K562 (cell line): ENCODE measurements at regions not wholly inside any gene's neighbourhood (a gene's known extent, or its start where the extent isn't known, plus 50 kb on each side); places are given as distances from the start of the nearest gene placed in this dataset.

ENCODE experiments used
- ATAC-seq: fragments of 200-7000 bp; cut with Tn5 transposase; 3 replicates; pipeline ENCODE4 v1.9.1; 2020; ENCODE audit warnings: moderate library complexity
- BruUV-seq: library from RNA; stranded (reverse); fragments of 400-500 nt; replicated peaks from 2 replicates; lab custom pipeline; 2021; lab: Mats Ljungman, UMichigan
- CTCF ChIA-PET: fragments of 300-600 bp; formaldehyde crosslinking; extraction: SDS; loops from one replicate; lab custom pipeline; 2021; ENCODE audit warnings: low intra/inter-chr PET ratio; lab: Yijun Ruan, JAX
- POLR2A ChIA-PET: fragments of 300-600, 350-650 bp; sonication (Branson Sonifier 250); formaldehyde crosslinking; extraction: SDS; loops from one replicate; lab custom pipeline; 2021; ENCODE audit warnings: antibody characterized with exemption, inconsistent platforms; lab: Yijun Ruan, JAX
- DNase-seq, 4 experiments: peaks; one replicate each; pipeline versions ENCODE4 v3.0.0 to v3.0.0-alpha.2; 2011 to 2018; ENCODE audit warnings: low spot score in 3 of 4, mixed read lengths in 3 of 4; ENCODE audit errors: extremely low read depth in 1 of 4
- FAIRE-seq: peaks from 2 replicates; lab custom pipeline; 2011; peaks lifted over from hg19 to GRCh38; lab: Jason Lieb, UNC
- H2AFZ ChIP-seq: 2 replicates; pipeline ENCODE4 v1.6.0; 2011; ENCODE audit warnings: low read depth, low read length, control low read depth, inconsistent platforms
- H3K27ac ChIP-seq: fragments of 200-600 bp; 3 replicates; pipeline ENCODE4 v1.8.0; 2011; ENCODE audit warnings: low read depth, mild to moderate bottlenecking, control low read depth, inconsistent platforms, low read length, moderate library complexity, mixed read lengths; ENCODE audit errors: extremely low read depth
- H3K27me3 ChIP-seq, 2 experiments: fragments of 300-600 bp in 1 of 2; 2 replicates in 1 of 2; 3 replicates in 1 of 2; pipeline versions ENCODE4 v1.6.0 to v1.8.0; 2011; ENCODE audit warnings: inconsistent platforms in 2 of 2, low read length in 2 of 2, mild to moderate bottlenecking in 1 of 2, mixed read lengths in 1 of 2, moderate library complexity in 1 of 2; ENCODE audit not compliant: control insufficient read depth in 2 of 2, insufficient read depth in 2 of 2
- H3K36me3 ChIP-seq: fragments of 300-600 bp; 3 replicates; pipeline ENCODE4 v1.8.0; 2011; ENCODE audit warnings: mild to moderate bottlenecking, low read length, inconsistent platforms; ENCODE audit not compliant: control insufficient read depth, insufficient read depth
- H3K4me1 ChIP-seq, 2 experiments: fragments of 200-600 bp in 1 of 2; replicated peaks in 1 of 2; 2 replicates in 1 of 2; 3 replicates in 1 of 2; pipeline versions ENCODE4 v1.5.1 to v1.8.0; 2011; ENCODE audit warnings: inconsistent platforms in 2 of 2, low read length in 2 of 2, mild to moderate bottlenecking in 1 of 2, mixed read lengths in 1 of 2, moderate library complexity in 1 of 2; ENCODE audit not compliant: control insufficient read depth in 2 of 2, insufficient read depth in 2 of 2
- H3K4me2 ChIP-seq: 2 replicates; pipeline ENCODE4 v1.6.1; 2011; ENCODE audit warnings: low read length, control low read depth, inconsistent platforms, mixed read lengths; ENCODE audit not compliant: insufficient read depth
- H3K4me3 ChIP-seq: fragments of 200-600 bp; sonication (generic), shearing (Covaris generic); 2 replicates; pipeline ENCODE4 v1.5.1; 2016; ENCODE audit warnings: control low read depth, inconsistent platforms
- H3K79me2 ChIP-seq: fragments of 200-600 bp; 3 replicates; pipeline ENCODE4 v1.8.0; 2011; ENCODE audit warnings: low read length, inconsistent platforms; ENCODE audit not compliant: control insufficient read depth, insufficient read depth
- H3K9ac ChIP-seq, 2 experiments: 2 replicates each; pipeline versions ENCODE4 v1.6.0 to v1.6.1; 2011; ENCODE audit warnings: low read depth in 2 of 2, low read length in 2 of 2, control low read depth in 1 of 2, inconsistent platforms in 1 of 2, mild to moderate bottlenecking in 1 of 2, mixed read lengths in 1 of 2; ENCODE audit not compliant: insufficient read depth in 1 of 2
- H3K9me1 ChIP-seq: one replicate; pipeline ENCODE4 v1.6.0; 2011; ENCODE audit warnings: inconsistent platforms, mild to moderate bottlenecking, low read length, moderate library complexity; ENCODE audit not compliant: control insufficient read depth, insufficient read depth
- H3K9me3 ChIP-seq: replicated peaks from 2 replicates; pipeline ENCODE4 v1.5.1; 2011; ENCODE audit warnings: low read depth, low read length, inconsistent platforms; ENCODE audit not compliant: control insufficient read depth, insufficient read depth
- H4K20me1 ChIP-seq: replicated peaks from 2 replicates; pipeline ENCODE4 v1.6.1; 2011; ENCODE audit warnings: low read length, inconsistent platforms, mixed read lengths; ENCODE audit not compliant: control insufficient read depth, insufficient read depth
- C11orf30 ChIP-seq: fragments of 450-650 bp; IDR thresholded peaks from 2 replicates; pipeline ENCODE4 v1.6.1; 2016; ENCODE audit warnings: low read depth, mild to moderate bottlenecking
- CXXC5 ChIP-seq: fragments of 250-450 bp; sonication (Bioruptor Pico); IDR thresholded peaks from 2 replicates; pipeline ENCODE4 v1.8.0; 2022; ENCODE audit warnings: inconsistent platforms, mild to moderate bottlenecking, moderate library complexity
- KLF10 ChIP-seq: fragments of 250-450 bp; sonication (Bioruptor Pico); IDR thresholded peaks from 2 replicates; pipeline ENCODE4 v1.6.1; 2021; ENCODE audit warnings: matching md5 sums
- MAFF ChIP-seq: IDR thresholded peaks from 2 replicates; pipeline ENCODE4 v1.6.1; 2012; ENCODE audit warnings: low read length, improper control_type of control experiment
- MCM2 ChIP-seq: fragments of 450-650 bp; IDR thresholded peaks from 2 replicates; pipeline ENCODE4 v1.6.1; 2017; ENCODE audit warnings: low read depth, mild to moderate bottlenecking
- WGBS: fragments of 100-300 bp; shearing (Covaris generic); methylation state at CpG from one replicate; pipeline ENCODE4 v1.1.6; 2016; ENCODE audit warnings: low coverage, mixed read lengths; ENCODE audit not compliant: insufficient coverage; ENCODE audit errors: missing lambda C conversion rate; 5-methylcytosine and 5-hydroxymethylcytosine counted together
- in situ Hi-C: fragments of 300-500 bp; cut with MboI; formaldehyde crosslinking; loops from 4 replicates; pipeline ENCODE4 v1.15.0; 2018; ENCODE audit warnings: inconsistent platforms, mixed read lengths
- intact Hi-C: fragments of 100-400 bp; cut with micrococcal nuclease; formaldehyde crosslinking; loops from 2 replicates; pipeline ENCODE4 v1.14.2; 2022
- TF ChIP-seq, protein P1 (sequence below), 2 experiments: IDR thresholded peaks in 1 of 2; conservative IDR thresholded peaks in 1 of 2; 2 replicates each; pipeline ENCODE4 v1.6.1; 2016; ENCODE audit warnings: low read depth in 2 of 2, mild to moderate bottlenecking in 1 of 2, missing compliant biosample characterization in 1 of 2, missing genetic modification characterization in 1 of 2, moderate library complexity in 1 of 2

DNA sequence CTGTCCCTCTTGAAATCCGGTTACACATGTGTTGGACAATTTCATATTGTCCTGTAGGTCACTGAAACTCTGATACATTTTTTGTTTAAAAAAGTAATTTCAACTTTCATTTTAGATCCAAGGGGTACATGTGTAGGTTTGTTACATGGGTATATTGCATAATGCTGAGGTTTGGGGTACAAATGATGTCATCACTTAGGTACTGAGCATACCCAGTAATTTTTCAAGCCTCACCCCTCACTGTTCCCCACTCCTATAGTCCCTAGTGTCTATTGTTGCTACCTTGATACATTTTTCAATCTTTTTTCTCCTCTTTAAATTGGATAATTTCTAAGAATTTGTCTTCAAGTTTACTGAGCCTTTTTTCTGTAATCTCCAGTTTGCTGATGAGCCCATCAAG lies 483.0 kb downstream of the DHX35 start (continued):
- TF ChIP-seq C11orf30, result no peak
- TF ChIP-seq, all 486 proteins: peak for 0

DNA sequence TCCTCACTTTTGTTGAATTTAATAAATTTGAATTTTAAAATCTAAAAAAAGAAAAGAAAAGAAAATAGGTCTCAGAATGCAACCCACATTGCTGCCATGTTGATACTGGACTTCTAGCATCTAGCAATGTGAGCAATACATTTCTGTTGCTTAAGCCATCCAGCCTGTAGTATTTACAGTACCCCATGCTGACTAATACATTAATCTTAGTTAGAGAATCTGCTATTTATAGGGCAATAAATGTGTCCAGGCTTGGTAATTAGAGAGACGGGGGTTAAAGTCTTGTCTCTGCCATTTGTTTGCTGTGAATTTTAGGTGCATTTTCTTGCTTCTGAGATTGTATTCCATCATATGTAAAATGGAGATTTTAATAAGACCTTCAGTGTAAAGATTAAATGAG lies 471.3 kb downstream of the DHX35 start:
- TF ChIP-seq, protein P1, sequence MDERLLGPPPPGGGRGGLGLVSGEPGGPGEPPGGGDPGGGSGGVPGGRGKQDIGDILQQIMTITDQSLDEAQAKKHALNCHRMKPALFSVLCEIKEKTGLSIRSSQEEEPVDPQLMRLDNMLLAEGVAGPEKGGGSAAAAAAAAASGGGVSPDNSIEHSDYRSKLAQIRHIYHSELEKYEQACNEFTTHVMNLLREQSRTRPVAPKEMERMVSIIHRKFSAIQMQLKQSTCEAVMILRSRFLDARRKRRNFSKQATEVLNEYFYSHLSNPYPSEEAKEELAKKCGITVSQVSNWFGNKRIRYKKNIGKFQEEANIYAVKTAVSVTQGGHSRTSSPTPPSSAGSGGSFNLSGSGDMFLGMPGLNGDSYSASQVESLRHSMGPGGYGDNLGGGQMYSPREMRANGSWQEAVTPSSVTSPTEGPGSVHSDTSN (CRISPR knock-in tag; IDR thresholded peaks at IDR 0.05; ENCODE audit: low read depth), result no peak
- TF ChIP-seq, protein P1 (tag; conservative IDR thresholded peaks at IDR 0.05; ENCODE audit: low read depth), result no peak
- TF ChIP-seq KLF10 (CRISPR knock-in tag), result no peak
- TF ChIP-seq MAFF, result no peak
- no peak for TF ChIP-seq CXXC5 (CRISPR knock-in tag)
- TF ChIP-seq MCM2, result no peak
- H3K27me3 ChIP-seq, result no peaks in the 10 kb centered on the region

More for the DNA sequence above, 471.3 kb downstream of the DHX35 start:
- WGBS, result 0% methylated on average over 1 of the region's 1 CpG
- no peaks in the 10 kb centered on the region for H4K20me1 ChIP-seq
- ChIA-PET POLR2A (no interaction called here), CTCF (no interaction called here)
- H3K36me3 ChIP-seq, result no peaks in the 10 kb centered on the region
- H3K4me3 ChIP-seq, result no peak overlapping the region
- no peak overlapping the region for H3K27ac ChIP-seq
- BruUV-seq, result no TSS peak
- H3K79me2 ChIP-seq, result no peaks in the 10 kb centered on the region
- H2AFZ ChIP-seq, result no peak overlapping the region
- in situ Hi-C loops (no loop called here), intact Hi-C loops (no loop called here)
- H3K9me3 ChIP-seq, result no peaks in the 10 kb centered on the region
- no peaks in the 10 kb centered on the region for H3K9me1 ChIP-seq
- H3K4me2 ChIP-seq, result no peak overlapping the region
- FAIRE-seq (no peak), ATAC-seq (no peak), DNase-seq (no peak)
- no peaks in the 10 kb centered on the region for H3K4me1 ChIP-seq
- H3K9ac ChIP-seq, result no peak overlapping the region
